Keratinocyte (primary cell): ENCODE measurements at regions not wholly inside any gene's neighbourhood (a gene's known extent, or its start where the extent isn't known, plus 50 kb on each side); places are given as distances from the start of the nearest gene placed in this dataset.

Source experiments
- DNase-seq: peaks from one replicate; pipeline ENCODE4 v3.0.0-alpha.2; 2011; ENCODE audit warnings: low read depth, missing footprints, low spot score
- FAIRE-seq: peaks from 2 replicates; lab custom pipeline; 2011; peaks lifted over from hg19 to GRCh38; lab: Jason Lieb, UNC
- H2AFZ ChIP-seq: 2 replicates; pipeline ENCODE4 v1.6.0; 2012; ENCODE audit warnings: low read length, control low read depth, inconsistent platforms; ENCODE audit not compliant: control insufficient read depth
- H3K27ac ChIP-seq: 2 replicates; pipeline ENCODE4 v1.5.1; 2011; ENCODE audit warnings: low read length; ENCODE audit not compliant: control insufficient read depth, insufficient read depth
- H3K27me3 ChIP-seq: 3 replicates; pipeline ENCODE4 v1.6.0; 2011; ENCODE audit warnings: low read length; ENCODE audit not compliant: control insufficient read depth, insufficient read depth; ENCODE audit errors: extremely low read depth
- H3K36me3 ChIP-seq, 2 experiments: 2 replicates in 1 of 2; 3 replicates in 1 of 2; pipeline ENCODE4 v1.5.1; 2011; ENCODE audit warnings: low read length in 2 of 2, mild to moderate bottlenecking in 1 of 2; ENCODE audit not compliant: control insufficient read depth in 2 of 2, insufficient read depth in 2 of 2; ENCODE audit errors: extremely low read depth in 1 of 2
- H3K4me1 ChIP-seq: 3 replicates; pipeline ENCODE4 v1.5.1; 2011; ENCODE audit warnings: low read length; ENCODE audit not compliant: control insufficient read depth, insufficient read depth; ENCODE audit errors: extremely low read depth
- H3K4me2 ChIP-seq: 3 replicates; pipeline ENCODE4 v1.6.0; 2011; ENCODE audit warnings: low read depth, low read length; ENCODE audit not compliant: control insufficient read depth, insufficient read depth; ENCODE audit errors: extremely low read depth
- H3K4me3 ChIP-seq, 3 experiments: fragments of 200-600 bp in 1 of 3; sonication (generic) in 1 of 3; 2 replicates in 2 of 3; 3 replicates in 1 of 3; pipeline ENCODE4 v1.5.1; 2011 to 2016; ENCODE audit warnings: low read length in 3 of 3, mild to moderate bottlenecking in 3 of 3, control low read depth in 2 of 3, inconsistent platforms in 1 of 3, low read depth in 1 of 3, mixed read lengths in 1 of 3, mixed run types in 1 of 3, moderate library complexity in 1 of 3; ENCODE audit not compliant: control insufficient read depth in 2 of 3, insufficient read depth in 2 of 3; ENCODE audit errors: extremely low read depth in 1 of 3
- H3K79me2 ChIP-seq: 2 replicates; pipeline ENCODE4 v1.6.0; 2012; ENCODE audit warnings: low read length; ENCODE audit not compliant: control insufficient read depth, insufficient read depth
- H3K9ac ChIP-seq: 3 replicates; pipeline ENCODE4 v1.6.0; 2011; ENCODE audit warnings: low read length; ENCODE audit not compliant: control insufficient read depth, insufficient read depth; ENCODE audit errors: extremely low read depth
- H3K9me1 ChIP-seq: 3 replicates; pipeline ENCODE4 v1.6.0; 2011; ENCODE audit warnings: low read length; ENCODE audit not compliant: control insufficient read depth, insufficient read depth; ENCODE audit errors: extremely low read depth
- H3K9me3 ChIP-seq: 2 replicates; pipeline ENCODE4 v1.5.1; 2012; ENCODE audit warnings: low read depth, low read length; ENCODE audit not compliant: control insufficient read depth
- H4K20me1 ChIP-seq: 3 replicates; pipeline ENCODE4 v1.6.0; 2011; ENCODE audit warnings: low read length; ENCODE audit not compliant: control insufficient read depth, insufficient read depth; ENCODE audit errors: extremely low read depth
- EZH2 ChIP-seq: IDR thresholded peaks from one replicate; pipeline ENCODE4 v1.6.1; 2012; ENCODE audit warnings: inconsistent platforms, mild to moderate bottlenecking, low read length, moderate library complexity
- dilution Hi-C: fragments of 300-500 bp; cut with MboI; formaldehyde crosslinking; loops from one replicate; pipeline ENCODE4 v1.7.0; 2020; ENCODE audit warnings: low sequenced_read_pairs; ENCODE audit not compliant: extremely low pct_ligation_motif_present
- TF ChIP-seq, protein P1 (sequence below), 3 experiments: IDR thresholded peaks in 1 of 3; conservative IDR thresholded peaks in 1 of 3; optimal IDR thresholded peaks in 1 of 3; 2 replicates in 2 of 3; 3 replicates in 1 of 3; pipeline versions ENCODE3 to v1.5.1; 2011; ENCODE audit warnings: low read length in 3 of 3, mild to moderate bottlenecking in 3 of 3, moderate library complexity in 2 of 3, control low read depth in 1 of 3, inconsistent platforms in 1 of 3; ENCODE audit not compliant: insufficient read depth in 2 of 3; ENCODE audit errors: extremely low read depth in 1 of 3

DNA sequence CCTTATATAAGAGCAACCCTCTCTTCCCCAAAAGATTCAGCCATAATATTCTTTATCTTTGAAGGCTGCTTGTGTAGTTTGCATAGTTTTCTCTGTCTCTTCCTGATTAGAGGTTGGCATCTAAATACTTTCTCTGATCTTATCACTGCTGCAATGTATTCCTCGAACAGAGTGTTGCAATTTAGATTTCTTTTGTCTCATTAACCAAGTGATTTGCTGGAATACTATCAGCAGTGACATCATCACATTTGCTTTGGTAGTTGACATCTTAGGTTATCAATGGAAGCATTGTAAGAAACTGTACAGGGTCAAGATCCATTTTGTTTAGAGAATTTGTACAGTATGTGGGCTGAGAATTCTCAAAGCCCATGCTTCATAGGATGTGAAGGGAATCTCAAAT lies 72.0 kb upstream of the NEUROD1 start:
- DNase-seq (no peak), FAIRE-seq (peak; percentile 68)
- no peak overlapping the region for H3K4me3 ChIP-seq
- no peaks in the 10 kb centered on the region for H4K20me1 ChIP-seq
- no peaks in the 10 kb centered on the region for H3K36me3 ChIP-seq
- TF ChIP-seq, protein P1, sequence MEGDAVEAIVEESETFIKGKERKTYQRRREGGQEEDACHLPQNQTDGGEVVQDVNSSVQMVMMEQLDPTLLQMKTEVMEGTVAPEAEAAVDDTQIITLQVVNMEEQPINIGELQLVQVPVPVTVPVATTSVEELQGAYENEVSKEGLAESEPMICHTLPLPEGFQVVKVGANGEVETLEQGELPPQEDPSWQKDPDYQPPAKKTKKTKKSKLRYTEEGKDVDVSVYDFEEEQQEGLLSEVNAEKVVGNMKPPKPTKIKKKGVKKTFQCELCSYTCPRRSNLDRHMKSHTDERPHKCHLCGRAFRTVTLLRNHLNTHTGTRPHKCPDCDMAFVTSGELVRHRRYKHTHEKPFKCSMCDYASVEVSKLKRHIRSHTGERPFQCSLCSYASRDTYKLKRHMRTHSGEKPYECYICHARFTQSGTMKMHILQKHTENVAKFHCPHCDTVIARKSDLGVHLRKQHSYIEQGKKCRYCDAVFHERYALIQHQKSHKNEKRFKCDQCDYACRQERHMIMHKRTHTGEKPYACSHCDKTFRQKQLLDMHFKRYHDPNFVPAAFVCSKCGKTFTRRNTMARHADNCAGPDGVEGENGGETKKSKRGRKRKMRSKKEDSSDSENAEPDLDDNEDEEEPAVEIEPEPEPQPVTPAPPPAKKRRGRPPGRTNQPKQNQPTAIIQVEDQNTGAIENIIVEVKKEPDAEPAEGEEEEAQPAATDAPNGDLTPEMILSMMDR (optimal IDR thresholded peaks at IDR 0.05 in 1 of 3, IDR thresholded peaks at IDR 0.05 in 1 of 3, conservative IDR thresholded peaks at IDR 0.05 in 1 of 3; ENCODE audit: extremely low read depth in 1 of 3, insufficient read depth in 2 of 3, low read length in 3 of 3): no peak
- TF ChIP-seq EZH2: no peak
- no peaks in the 10 kb centered on the region for H3K4me1 ChIP-seq
- no peak overlapping the region for H3K27ac ChIP-seq
- H3K4me2 ChIP-seq: no peak overlapping the region
- H3K27me3 ChIP-seq: no peaks in the 10 kb centered on the region
- no peak overlapping the region for H3K9ac ChIP-seq
- dilution Hi-C loops: no loop called here
- H3K9me3 ChIP-seq: peaks cover 2% of the 10 kb centered on the region
- H2AFZ ChIP-seq: no peak overlapping the region
- no peaks in the 10 kb centered on the region for H3K9me1 ChIP-seq
- H3K79me2 ChIP-seq: no peaks in the 10 kb centered on the region

DNA sequence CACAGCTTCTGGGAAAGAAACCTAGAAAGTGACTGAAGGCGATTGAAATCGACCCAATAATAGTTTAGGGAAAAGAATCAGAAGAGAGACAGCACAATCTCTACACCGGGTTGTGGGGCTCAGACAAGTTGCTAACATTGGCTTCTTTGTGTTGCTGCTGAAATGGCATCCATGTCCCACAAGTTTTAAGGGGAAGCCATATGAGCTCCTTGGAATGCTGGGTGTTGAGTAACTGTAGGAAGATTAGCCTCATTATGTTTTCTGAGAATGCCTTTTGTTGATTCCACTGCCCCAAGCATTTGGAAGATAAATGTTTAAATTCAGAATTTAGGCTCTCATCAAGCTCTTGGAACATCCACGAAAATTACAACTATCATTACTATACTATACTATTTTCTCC lies 73.4 kb upstream of the NEUROD1 start:
- DNase-seq: no peak
- no peak for FAIRE-seq
- Histone ChIP-seq H3K4me2 (no peak overlapping the region), H3K27me3 (no peaks in the 10 kb centered on the region), H3K4me3 (no peak overlapping the region), H3K4me1 (no peaks in the 10 kb centered on the region), H3K36me3 (no peaks in the 10 kb centered on the region), H3K9me3 (no peaks in the 10 kb centered on the region), H2AFZ (no peak overlapping the region), H4K20me1 (no peaks in the 10 kb centered on the region), H3K79me2 (no peaks in the 10 kb centered on the region), H3K27ac (no peak overlapping the region), H3K9ac (no peak overlapping the region), H3K9me1 (no peaks in the 10 kb centered on the region)
- dilution Hi-C loops: no loop called here
- TF ChIP-seq EZH2: no peak
- TF ChIP-seq, protein P1 (optimal IDR thresholded peaks at IDR 0.05 in 1 of 3, IDR thresholded peaks at IDR 0.05 in 1 of 3, conservative IDR thresholded peaks at IDR 0.05 in 1 of 3; ENCODE audit: extremely low read depth in 1 of 3, insufficient read depth in 2 of 3, low read length in 3 of 3): no peak
